SW 1271 (cell line): ENCODE measurements at regions not wholly inside any gene's neighbourhood (a gene's known extent, or its start where the extent isn't known, plus 50 kb on each side); places are given as distances from the start of the nearest gene placed in this dataset.
"Not testable (repeated sequence)": the region's sequence is repeated elsewhere in the genome, so short reads cannot be mapped to it uniquely, and the experiment has no call there.

Source experiments
- DNase-seq, 2 experiments: peaks; one replicate each; lab custom pipeline; 2025; lab: John Stamatoyannopoulos, UW

GRCh38 chr2:204359076-204359475 is 186.2 kb upstream of the PARD3B start:
- DNase-seq = no peak

DNA sequence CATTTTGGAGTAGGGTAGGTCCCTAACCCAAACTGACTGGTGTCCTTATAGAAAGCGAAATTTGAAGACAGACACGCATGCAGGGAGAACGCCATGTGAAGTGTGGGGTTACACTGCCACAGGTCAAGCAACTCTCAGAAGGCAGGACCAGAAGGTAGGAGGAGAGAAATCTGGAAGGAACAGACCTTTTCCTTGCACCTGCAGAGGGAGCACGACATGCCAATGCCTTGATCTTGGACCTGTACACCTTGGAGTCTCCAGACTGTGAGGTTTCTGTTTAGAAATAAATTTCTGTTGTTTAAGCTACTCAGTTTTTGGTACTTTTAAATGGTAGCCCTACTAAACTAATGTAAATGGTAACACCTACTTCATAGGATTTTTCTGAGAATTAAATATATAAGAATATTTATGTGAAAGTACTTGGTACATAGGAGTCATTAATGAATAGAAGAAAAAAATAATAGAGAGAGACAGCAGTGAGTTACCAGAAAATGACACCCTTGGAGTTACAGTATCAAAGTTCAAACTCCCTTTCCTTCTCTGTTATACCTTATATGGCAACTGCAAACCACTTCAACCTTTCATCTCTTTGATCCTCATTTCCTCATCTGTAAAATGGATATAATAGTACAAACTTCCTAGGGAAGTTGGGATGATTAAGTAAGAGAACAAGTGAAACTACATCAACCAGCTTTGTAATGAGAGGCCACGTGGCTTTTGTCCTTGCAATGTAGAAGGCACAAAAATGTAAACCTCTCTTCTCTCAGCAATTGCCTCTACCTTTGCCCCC is 184.9 kb upstream of the PARD3B start:
- no peak for DNase-seq

DNA sequence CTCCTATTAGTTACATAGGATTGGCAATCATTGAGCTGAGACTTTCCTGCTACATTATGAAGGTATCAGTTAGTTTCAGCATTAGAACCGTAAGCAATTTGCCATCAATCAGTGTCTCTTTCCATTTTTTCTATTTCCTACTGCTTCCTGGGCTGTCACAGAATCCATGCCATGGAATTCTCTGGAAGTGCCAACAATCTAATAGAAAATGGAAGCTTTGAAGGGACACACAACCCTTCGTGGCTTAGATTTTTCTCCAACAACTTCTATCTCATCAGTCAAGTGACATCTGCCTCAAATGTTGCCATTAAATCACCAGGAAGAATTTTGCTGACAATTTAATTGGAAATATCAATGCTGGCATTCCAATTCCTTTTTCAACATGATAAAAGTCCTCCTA is 183.5 kb upstream of the PARD3B start:
- DNase-seq = no peak

DNA sequence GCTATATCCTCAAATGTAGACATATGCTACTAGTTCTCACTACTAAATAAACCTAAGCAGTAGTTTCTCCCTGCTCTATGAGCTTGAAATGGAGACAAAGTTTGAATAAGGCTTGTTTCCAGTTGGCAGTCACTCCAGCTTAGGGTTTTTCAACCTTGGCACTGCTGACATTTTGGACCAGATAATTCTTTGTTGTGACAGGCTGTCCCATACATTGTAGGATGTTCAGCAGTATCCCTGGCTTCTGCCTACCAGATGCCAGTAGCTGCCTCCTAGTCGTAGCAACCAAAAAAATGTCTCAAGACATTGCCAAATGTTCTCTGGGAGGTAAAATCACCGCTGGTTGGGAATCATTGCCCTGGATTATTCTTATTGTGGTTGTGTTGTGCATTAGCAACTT is 182.7 kb upstream of the PARD3B start:
- no peak for DNase-seq

- DNase-seq = no peak
Measured at GRCh38 chr2:204363513-204363912, 181.8 kb upstream of the PARD3B start.

- no peak for DNase-seq
Measured at GRCh38 chr2:204364860-204365535, 180.3 kb upstream of the PARD3B start.

DNA sequence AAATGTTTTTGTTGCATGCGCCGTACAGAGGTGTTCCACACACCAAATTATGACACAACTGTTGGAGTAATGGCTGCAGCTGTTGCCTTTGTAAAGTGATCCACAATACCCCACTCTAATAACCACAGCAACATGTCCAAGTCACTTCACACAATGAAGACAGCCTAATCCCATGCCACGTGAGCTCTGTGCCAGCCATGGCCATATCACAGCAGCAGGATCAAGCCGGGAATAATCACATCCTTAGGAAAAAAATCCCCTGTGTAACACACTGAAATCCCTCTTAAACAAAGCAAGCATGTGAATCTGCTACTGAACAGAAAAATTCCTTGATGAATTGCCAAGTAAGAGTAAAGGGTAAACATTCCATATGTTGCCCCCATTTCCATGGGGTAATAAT is 179.5 kb upstream of the PARD3B start:
- DNase-seq = no peak

DNA sequence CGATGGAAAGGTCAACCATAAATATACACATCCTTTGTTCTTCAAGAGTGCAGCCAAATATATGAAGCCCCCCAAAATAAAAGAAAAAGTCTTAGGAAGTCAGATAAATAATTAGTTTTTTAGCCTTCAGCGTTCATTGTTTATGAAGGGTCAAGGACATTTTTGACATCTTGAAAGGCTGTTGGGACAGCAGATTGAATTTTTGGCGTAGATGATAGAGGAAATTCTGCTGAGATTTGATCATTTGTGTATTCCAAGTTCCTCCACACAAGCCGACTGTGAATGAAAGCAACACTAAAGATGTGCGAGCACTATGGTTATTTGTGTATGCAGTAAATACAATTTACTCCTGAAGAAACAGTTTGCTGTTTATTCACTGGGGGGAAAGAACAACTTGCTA is 177.8 kb upstream of the PARD3B start:
- DNase-seq = no peak

GRCh38 chr2:204370172-204370718 is 175.0 kb upstream of the PARD3B start:
- DNase-seq = no peak

DNA sequence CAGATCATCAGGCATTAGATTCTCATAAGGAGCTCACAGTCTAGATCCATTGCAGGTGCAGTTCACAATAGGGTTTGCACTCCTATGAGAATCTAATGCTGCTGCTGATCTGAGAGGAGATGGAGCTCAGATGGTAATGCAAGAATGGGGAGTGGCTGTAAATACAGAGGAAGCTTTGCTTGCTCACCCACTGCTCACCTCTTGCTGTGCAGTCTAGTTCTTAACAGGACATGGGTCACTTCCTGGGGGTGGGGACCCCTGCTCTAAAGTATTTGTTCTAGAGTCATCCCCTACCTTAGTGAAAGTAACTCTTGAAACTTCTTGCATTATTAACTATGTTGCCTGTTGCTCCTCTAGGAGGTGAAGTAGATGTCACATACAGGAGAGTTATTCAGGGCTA is 171.3 kb upstream of the PARD3B start:
- DNase-seq = no peak

GRCh38 chr2:204380141-204380881 is 165.0 kb upstream of the PARD3B start:
- DNase-seq = no peak

- DNase-seq = no peak
Measured at GRCh38 chr2:204386668-204387067, 158.6 kb upstream of the PARD3B start.

DNA sequence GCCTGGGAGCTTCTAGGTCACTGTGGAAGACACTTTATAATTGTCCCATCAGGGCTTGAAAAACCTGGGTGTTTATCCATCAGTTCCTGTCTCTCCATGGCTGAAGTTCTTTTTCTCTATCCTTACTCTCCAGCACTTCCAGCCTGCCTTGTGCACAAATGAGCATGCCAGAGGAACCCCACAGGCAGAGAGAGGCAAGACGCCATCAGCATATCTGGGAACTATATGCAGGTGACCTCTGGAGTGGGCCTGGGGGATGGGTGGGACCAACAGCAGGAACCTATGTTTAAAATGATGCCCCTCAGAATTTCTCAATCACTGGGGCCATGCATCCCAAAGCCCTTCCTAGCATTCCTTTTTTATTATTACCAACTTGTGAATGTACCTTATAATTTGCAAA is 156.2 kb upstream of the PARD3B start:
- DNase-seq = no peak

GRCh38 chr2:204389856-204390255 is 155.4 kb upstream of the PARD3B start:
- no peak for DNase-seq

DNA sequence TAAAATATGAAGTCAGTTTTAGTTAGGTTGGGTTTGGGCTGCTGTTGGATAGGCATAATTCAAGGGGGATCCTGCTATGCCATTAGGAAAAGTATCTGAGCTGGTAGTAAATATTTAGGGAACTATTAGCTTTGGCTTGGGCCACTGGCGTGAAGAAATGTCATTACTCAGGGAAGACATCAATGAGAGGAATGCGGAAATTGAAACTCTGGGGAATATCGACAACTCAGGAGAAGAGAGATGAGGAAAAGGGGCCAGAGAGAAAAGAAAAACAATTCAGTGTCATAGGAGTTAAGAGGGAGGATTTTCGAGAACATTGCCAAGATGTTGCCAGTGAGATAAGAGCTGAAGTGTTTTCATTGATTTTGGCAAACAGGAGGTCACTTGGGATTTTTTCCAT is 149.7 kb upstream of the PARD3B start:
- no peak for DNase-seq

DNA sequence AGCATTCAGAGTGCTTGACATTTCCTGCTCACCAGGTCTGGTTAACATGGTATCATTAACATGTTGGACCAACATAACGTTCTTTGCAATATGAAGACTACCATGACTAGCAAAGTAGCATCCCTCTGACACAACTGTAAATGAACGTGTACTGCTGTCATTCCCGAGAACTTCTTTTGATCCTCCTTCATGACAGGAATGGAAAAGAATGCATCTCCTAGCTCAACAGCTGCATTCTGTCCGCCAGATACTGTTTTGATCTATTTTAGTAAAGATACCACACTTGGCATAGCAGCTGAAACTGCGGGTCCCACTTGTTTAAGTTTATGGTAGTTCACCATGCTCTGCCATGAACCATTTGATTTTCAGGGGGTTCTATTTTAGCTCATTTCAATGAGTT is 144.2 kb upstream of the PARD3B start:
- no peak for DNase-seq

GRCh38 chr2:204407204-204408014 is 137.9 kb upstream of the PARD3B start:
- no peak for DNase-seq

GRCh38 chr2:204412782-204413181 is 132.5 kb upstream of the PARD3B start:
- DNase-seq = not testable (repeated sequence)

- DNase-seq = no peak
Measured at GRCh38 chr2:204415406-204416181, 129.7 kb upstream of the PARD3B start.

DNA sequence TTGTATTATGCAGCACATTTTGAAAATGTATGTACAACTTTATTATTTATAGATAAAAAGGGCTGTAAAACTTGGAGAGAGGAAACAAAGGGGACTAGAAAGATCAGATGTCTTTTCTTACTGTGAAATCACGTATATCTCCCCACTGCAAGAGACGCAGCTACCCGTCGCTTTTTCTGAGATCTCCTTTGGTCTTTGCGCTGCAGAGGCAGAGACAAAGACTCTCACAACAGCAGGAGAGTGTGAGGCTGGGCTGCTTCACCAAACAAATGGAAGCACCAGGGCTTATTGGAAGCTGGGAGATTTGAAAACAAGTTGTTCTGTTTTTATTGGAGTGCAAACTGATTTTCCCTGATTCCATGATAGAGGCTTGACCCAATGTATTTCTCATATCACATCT is 129.0 kb upstream of the PARD3B start:
- no peak for DNase-seq

- no peak for DNase-seq
Measured at GRCh38 chr2:204425821-204426220, 119.5 kb upstream of the PARD3B start.
